ENCODE measurements at regions not wholly inside any gene's neighbourhood (a gene's known extent, or its start where the extent isn't known, plus 50 kb on each side); places are given as distances from the start of the nearest gene placed in this dataset.

DNA sequence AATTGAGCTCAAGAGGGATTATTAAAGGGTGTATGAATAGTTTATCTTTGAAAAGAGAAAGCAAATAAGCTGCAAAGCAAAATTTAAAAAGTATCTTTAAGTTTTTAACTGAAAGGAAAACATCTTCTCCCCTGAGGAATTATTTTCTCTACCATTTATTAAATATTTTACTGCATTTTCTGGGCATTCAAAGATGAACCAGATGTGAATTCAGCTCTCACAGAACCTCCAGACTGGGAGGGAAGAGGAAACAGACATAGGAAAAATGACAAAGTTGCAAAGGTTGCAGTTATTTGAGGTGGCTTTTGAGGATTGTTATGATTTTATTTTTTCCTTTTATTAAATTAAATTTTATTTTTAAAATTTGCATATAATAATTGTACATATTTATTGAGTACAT lies 122.7 kb upstream of the SESN3 start:
- TF ChIP-seq TCF4 (CRISPR knock-in tag; IDR thresholded peaks at IDR 0.05; ENCODE audit: borderline replicate concordance) (no peak), ZNF8 (CRISPR knock-in tag; IDR thresholded peaks at IDR 0.05) (no peak), ARNTL (CRISPR knock-in tag; IDR thresholded peaks at IDR 0.05; ENCODE audit: borderline replicate concordance, low read depth) (no peak), RARB (CRISPR knock-in tag; IDR thresholded peaks at IDR 0.05) (no peak)
- TF ChIP-seq, protein P1, sequence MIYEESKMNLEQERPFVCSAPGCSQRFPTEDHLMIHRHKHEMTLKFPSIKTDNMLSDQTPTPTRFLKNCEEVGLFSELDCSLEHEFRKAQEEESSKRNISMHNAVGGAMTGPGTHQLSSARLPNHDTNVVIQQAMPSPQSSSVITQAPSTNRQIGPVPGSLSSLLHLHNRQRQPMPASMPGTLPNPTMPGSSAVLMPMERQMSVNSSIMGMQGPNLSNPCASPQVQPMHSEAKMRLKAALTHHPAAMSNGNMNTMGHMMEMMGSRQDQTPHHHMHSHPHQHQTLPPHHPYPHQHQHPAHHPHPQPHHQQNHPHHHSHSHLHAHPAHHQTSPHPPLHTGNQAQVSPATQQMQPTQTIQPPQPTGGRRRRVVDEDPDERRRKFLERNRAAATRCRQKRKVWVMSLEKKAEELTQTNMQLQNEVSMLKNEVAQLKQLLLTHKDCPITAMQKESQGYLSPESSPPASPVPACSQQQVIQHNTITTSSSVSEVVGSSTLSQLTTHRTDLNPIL (CRISPR knock-in tag; IDR thresholded peaks at IDR 0.05; ENCODE audit: low read depth): no peak

All from SK-N-SH treated with all-trans-retinoic acid at 6 μM for 48 hours (cell line).